Keratinocyte (primary cell): ENCODE measurements at regions not wholly inside any gene's neighbourhood (a gene's known extent, or its start where the extent isn't known, plus 50 kb on each side); places are given as distances from the start of the nearest gene placed in this dataset.

ENCODE experiments used
- CTCF ChIP-seq, 3 experiments: IDR thresholded peaks in 1 of 3; conservative IDR thresholded peaks in 1 of 3; optimal IDR thresholded peaks in 1 of 3; 2 replicates in 2 of 3; 3 replicates in 1 of 3; pipeline versions ENCODE3 to v1.5.1; 2011; ENCODE audit warnings: low read length in 3 of 3, mild to moderate bottlenecking in 3 of 3, moderate library complexity in 2 of 3, control low read depth in 1 of 3, inconsistent platforms in 1 of 3; ENCODE audit not compliant: insufficient read depth in 2 of 3; ENCODE audit errors: extremely low read depth in 1 of 3
- EZH2 ChIP-seq: IDR thresholded peaks from one replicate; pipeline ENCODE4 v1.6.1; 2012; ENCODE audit warnings: inconsistent platforms, mild to moderate bottlenecking, low read length, moderate library complexity

- TF ChIP-seq CTCF (optimal IDR thresholded peaks at IDR 0.05 in 1 of 3, IDR thresholded peaks at IDR 0.05 in 1 of 3, conservative IDR thresholded peaks at IDR 0.05 in 1 of 3; ENCODE audit: extremely low read depth in 1 of 3, insufficient read depth in 2 of 3, low read length in 3 of 3) (no peak), EZH2 (no peak)
These were observed 332.7 kb downstream of the ZNF536 start for GRCh38 chr19:30704771-30705330.
